Stimulated activated naive CD8-positive, alpha-beta T cell treated with anti-CD3 and anti-CD28 coated beads, Interleukin-15, amount 100 ng/mL, for 72 hours (primary cell): ENCODE measurements at regions not wholly inside any gene's neighbourhood (a gene's known extent, or its start where the extent isn't known, plus 50 kb on each side); places are given as distances from the start of the nearest gene placed in this dataset.

Source experiments
- ATAC-seq: fragments of 150-1000 bp; cut with Tn5 transposase; 2 replicates; pipeline ENCODE4 v1.10.0; 2021; ENCODE audit warnings: mild to moderate bottlenecking, moderate library complexity
- DNase-seq, 2 donors: peaks; one replicate each; pipeline ENCODE4 v3.0.0; 2021 to 2022
- H3K27ac Mint-ChIP-seq, 2 donors: one replicate each; pipeline ENCODE4 v1.8.0; 2022; ENCODE audit warnings: mild to moderate bottlenecking in 2 of 2, mixed read lengths in 2 of 2, moderate library complexity in 2 of 2
- H3K27me3 Mint-ChIP-seq: one replicate; pipeline ENCODE4 v1.8.0; 2022; ENCODE audit warnings: mixed read lengths
- H3K4me1 Mint-ChIP-seq: one replicate; pipeline ENCODE4 v1.8.0; 2022; ENCODE audit warnings: mild to moderate bottlenecking, mixed read lengths
- H3K4me3 Mint-ChIP-seq, 2 donors: one replicate each; pipeline ENCODE4 v1.8.0; 2022; ENCODE audit warnings: mild to moderate bottlenecking in 2 of 2, mixed read lengths in 2 of 2, moderate library complexity in 1 of 2
- H3K9me3 Mint-ChIP-seq, 2 donors: one replicate each; pipeline ENCODE4 v1.8.0; 2022; ENCODE audit warnings: mixed read lengths in 2 of 2

DNA sequence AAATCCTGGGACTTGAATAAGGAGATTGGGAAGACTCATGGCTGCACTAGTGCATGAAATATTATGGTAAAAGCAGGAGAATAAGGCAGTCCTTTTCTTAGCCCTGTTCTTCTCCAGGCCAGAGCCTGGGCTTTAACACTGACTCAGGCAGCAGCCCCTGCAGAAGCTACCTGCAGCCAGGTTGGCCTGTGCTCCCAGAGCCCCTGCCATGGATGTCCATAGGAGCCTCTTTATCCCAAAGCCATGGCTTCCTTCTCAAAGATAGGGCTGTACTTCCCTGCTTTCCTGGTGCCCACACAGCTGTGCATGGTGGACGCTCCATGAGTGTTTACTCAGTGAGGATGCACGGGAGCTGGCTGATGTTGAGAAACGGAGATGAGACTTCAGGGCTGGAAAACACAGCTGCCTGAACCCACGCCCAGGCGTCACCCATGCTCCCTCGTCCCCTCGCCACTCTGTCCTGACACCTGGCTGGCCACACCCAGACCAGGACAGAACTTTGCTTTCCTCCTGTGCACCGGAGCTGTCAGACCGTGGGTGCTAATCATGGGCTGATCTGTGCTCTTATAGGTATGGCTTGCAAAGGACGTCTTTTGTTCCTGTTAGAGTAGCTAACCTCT, 135.5 kb downstream of the GLI2 start:
- no peak for DNase-seq
- H3K4me3 Mint-ChIP-seq: no peak overlapping the region
- H3K27ac Mint-ChIP-seq: no peak overlapping the region
- no peaks in the 10 kb centered on the region for H3K9me3 Mint-ChIP-seq
- ATAC-seq: no peak
- peaks cover 49% of the 10 kb centered on the region for H3K27me3 Mint-ChIP-seq
- peaks cover 7% of the 10 kb centered on the region for H3K4me1 Mint-ChIP-seq

GRCh38 chr2:120871881-120872620, 136.4 kb downstream of the GLI2 start:
- Mint-ChIP-seq H3K4me1 (peaks cover 5% of the 10 kb centered on the region), H3K27ac (no peak overlapping the region), H3K27me3 (peaks cover 40% of the 10 kb centered on the region), H3K9me3 (no peaks in the 10 kb centered on the region), H3K4me3 (no peak overlapping the region)
- no peak for ATAC-seq
- no peak for DNase-seq

DNA sequence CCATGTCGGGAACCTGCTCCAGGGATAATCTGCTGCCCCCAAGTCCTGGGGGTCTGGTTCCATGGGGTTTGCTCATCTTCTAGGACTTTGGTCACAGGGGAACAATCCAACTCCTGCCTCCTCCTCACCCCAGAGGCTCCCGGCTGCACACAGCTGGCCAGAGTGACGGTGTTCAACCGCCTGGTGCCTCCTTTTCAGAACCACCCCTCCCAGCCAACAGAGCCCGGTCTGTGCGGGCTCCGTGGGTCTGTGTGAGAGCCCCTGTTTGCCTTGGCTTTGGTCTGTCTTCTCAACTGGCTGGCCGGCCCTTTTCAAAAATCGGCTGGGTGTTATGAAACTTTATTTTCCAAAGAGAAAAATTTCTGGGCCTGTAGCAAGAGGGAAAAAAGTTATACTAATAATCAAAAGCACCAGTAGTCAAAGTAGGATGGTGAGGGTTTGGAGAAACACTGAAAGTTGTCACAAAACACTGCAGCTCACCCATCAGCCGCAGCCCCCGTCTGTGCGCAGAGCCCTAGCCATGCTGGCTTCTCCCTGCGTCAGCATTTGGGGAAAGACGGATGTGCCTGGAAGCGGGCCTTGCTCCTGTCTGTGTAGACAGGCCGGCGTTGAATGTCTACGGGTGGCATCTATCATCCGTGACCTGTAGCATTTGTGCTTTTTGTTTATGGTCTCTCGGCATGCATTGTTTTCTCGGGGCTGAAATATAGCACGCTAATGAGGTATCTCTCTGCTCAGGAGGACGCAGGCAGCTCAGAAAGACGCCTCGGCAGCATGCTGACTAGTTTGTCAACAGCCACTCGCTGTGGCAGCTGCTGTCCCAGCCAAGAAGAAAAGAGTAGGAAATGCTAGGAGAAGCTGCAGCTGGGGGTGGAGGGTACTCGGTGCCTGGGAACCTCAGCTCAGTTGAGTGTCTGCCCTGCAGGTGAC, 138.6 kb downstream of the GLI2 start:
- DNase-seq (no peak), ATAC-seq (no peak)
- H3K9me3 Mint-ChIP-seq: no peaks in the 10 kb centered on the region
- no peaks in the 10 kb centered on the region for H3K4me1 Mint-ChIP-seq
- H3K27me3 Mint-ChIP-seq: peaks cover 25% of the 10 kb centered on the region
- H3K27ac Mint-ChIP-seq: no peak overlapping the region
- H3K4me3 Mint-ChIP-seq: no peak overlapping the region

DNA sequence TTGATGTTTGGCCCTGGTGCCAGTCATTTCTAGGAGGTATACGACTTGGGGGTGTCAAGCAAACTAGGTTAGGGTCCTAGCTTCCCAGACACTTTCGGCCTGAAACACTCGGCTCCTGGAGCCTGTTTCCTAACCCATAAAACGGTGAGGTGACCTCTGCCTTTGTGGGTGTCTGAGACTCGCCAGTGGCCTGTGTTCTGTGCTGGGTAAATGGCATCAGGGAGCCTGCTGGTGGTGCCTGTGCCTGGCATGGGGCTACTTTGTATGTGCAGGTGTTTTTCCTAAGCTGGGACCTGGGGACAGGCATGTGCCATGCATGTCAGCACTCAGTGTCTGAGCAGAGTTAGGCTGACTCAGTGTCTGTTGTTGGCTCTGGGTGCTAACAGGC, 139.2 kb downstream of the GLI2 start:
- ATAC-seq (no peak), DNase-seq (no peak)
- Mint-ChIP-seq H3K4me3 (no peak overlapping the region), H3K4me1 (no peaks in the 10 kb centered on the region), H3K27me3 (peaks cover 25% of the 10 kb centered on the region), H3K27ac (no peak overlapping the region), H3K9me3 (no peaks in the 10 kb centered on the region)

GRCh38 chr2:120875431-120875830, 139.8 kb downstream of the GLI2 start:
- ATAC-seq (no peak), DNase-seq (no peak)
- Mint-ChIP-seq H3K9me3 (no peaks in the 10 kb centered on the region), H3K27ac (no peak overlapping the region), H3K4me1 (no peaks in the 10 kb centered on the region), H3K4me3 (no peak overlapping the region), H3K27me3 (peaks cover 25% of the 10 kb centered on the region)

DNA sequence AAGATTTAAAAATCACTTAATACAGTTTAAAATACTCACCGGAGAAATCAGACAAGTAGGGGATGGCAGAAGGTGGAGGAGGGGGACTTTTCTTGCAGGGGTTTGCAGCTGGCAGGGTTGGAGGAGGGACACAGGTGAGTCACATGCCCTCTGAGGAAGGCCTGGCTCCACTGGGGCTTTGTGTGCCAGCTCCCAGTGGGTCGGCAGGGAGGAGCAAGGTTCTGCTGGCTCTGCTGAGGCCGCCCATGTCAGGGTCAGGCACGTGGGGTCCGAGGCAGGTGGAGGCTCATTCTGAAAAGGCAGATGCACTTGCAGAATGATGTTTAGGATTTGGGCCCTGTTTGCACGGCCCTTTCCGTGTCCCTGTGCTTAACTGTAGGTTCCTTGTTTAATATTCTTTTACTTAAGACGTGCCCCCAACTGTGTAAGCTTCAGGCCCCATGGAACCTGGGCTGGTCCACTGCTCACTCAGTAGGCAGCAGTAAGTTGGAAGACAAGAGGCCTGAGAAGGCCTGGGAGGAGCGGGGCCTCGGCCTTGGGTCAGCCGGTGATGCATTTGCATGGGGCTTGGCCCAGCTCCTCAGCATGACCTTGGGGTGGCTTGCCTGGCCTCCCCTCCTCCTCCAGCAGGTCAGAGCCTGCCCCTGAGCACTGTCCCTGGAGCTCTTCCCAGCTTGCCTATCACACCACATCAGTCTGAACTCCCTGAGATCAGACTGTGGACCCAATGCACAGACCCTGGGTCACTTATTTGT, 141.0 kb downstream of the GLI2 start:
- ATAC-seq (no peak), DNase-seq (no peak)
- Mint-ChIP-seq H3K4me3 (no peak overlapping the region), H3K9me3 (no peaks in the 10 kb centered on the region), H3K27ac (no peak overlapping the region), H3K27me3 (peaks cover 23% of the 10 kb centered on the region), H3K4me1 (no peaks in the 10 kb centered on the region)

DNA sequence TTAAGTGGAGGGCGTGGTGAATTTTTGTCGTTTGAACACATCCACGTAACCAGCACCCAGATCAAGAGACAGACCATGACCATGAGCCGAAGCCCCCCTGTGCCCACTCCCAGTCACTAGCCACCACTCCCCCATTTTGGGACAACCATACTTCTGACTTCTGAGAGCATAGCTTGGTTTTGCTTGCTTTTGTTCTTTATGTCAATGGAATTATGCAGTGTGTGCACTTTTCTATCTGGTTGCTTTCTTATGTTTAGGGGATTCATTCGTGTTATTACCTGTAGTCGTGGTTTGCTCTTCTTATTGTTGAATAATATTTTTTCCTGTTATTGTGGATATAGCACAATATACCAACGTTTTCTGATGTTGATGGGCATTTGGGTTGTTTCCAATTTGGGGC, 141.7 kb downstream of the GLI2 start:
- Mint-ChIP-seq H3K27me3 (peaks cover 23% of the 10 kb centered on the region), H3K4me3 (no peak overlapping the region), H3K4me1 (no peaks in the 10 kb centered on the region), H3K9me3 (no peaks in the 10 kb centered on the region), H3K27ac (peak overlapping the region in 1 of 2 donors; percentile 4)
- ATAC-seq (no peak), DNase-seq (no peak)

- H3K9me3 Mint-ChIP-seq: no peaks in the 10 kb centered on the region
- no peak overlapping the region for H3K27ac Mint-ChIP-seq
- H3K4me1 Mint-ChIP-seq: no peaks in the 10 kb centered on the region
- DNase-seq: no peak
- no peak overlapping the region for H3K4me3 Mint-ChIP-seq
- peaks cover 23% of the 10 kb centered on the region for H3K27me3 Mint-ChIP-seq
- no peak for ATAC-seq
Observed at GRCh38 chr2:120878970-120879369, 143.3 kb downstream of the GLI2 start.

DNA sequence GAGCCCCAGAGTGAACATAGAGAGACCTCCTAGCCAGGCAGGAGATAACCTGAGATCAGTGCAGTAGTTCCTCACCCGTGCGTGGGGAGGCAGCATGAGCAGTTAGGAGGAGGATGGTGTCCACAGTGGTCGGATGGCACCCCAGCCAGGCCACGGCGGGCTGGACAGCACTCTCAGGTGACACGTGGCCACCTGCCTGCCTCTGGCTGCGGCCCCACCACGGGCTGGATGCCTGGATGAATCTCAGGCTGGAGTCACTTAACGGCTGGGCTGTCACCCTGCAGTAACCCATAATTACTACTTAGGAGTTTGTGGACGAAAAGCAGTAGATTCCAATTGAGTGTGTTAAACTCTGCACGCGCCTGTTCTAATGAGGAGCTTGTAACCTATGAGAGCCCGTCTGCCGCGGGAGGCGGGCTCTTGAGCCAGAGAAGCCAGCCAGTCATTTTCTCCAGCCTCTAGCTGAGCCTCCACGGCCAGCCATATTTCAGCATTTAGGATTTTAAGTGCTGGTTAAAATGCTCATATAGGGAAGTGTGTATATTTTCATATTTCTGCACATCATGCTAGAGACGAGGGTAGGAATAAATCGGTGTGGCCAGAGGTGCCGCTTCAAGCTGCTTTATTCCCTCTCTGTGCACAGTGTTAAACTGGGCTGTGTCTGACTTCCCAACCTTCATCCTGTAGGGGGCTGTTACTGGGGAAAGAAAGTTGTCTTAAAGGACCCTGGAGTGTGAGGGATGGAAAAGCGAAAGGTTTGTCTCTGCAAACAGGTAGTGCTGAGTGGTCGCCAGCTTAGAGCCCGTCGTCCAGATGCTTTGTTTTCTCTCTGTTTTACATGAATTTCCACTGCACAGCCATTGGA, 144.0 kb downstream of the GLI2 start:
- H3K9me3 Mint-ChIP-seq: no peaks in the 10 kb centered on the region
- no peaks in the 10 kb centered on the region for H3K4me1 Mint-ChIP-seq
- H3K27me3 Mint-ChIP-seq: peaks cover 25% of the 10 kb centered on the region
- no peak for DNase-seq
- no peak for ATAC-seq
- no peak overlapping the region for H3K4me3 Mint-ChIP-seq
- no peak overlapping the region for H3K27ac Mint-ChIP-seq

DNA sequence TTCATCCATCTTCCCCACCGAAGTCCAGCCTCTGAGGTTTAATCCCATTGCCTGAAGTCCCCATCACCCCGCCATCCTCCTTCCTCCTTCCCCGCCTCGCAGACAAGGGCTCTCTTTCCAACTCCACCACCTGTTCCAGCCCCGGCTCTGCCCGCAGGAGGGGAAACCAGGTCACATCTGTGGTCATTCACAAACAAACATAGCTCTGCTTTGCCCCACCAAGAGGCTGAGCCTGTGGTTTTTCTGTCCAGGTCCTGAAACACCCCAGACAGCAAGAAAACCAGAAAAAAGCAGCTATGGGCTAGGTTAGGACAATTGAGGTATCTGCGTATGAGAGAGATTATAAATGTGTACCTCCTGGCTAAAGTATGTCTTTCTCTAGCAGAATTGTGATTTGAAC, 144.7 kb downstream of the GLI2 start:
- Mint-ChIP-seq H3K27ac (no peak overlapping the region), H3K4me3 (no peak overlapping the region), H3K4me1 (no peaks in the 10 kb centered on the region), H3K9me3 (no peaks in the 10 kb centered on the region), H3K27me3 (peaks cover 31% of the 10 kb centered on the region)
- no peak for ATAC-seq
- DNase-seq: no peak

DNA sequence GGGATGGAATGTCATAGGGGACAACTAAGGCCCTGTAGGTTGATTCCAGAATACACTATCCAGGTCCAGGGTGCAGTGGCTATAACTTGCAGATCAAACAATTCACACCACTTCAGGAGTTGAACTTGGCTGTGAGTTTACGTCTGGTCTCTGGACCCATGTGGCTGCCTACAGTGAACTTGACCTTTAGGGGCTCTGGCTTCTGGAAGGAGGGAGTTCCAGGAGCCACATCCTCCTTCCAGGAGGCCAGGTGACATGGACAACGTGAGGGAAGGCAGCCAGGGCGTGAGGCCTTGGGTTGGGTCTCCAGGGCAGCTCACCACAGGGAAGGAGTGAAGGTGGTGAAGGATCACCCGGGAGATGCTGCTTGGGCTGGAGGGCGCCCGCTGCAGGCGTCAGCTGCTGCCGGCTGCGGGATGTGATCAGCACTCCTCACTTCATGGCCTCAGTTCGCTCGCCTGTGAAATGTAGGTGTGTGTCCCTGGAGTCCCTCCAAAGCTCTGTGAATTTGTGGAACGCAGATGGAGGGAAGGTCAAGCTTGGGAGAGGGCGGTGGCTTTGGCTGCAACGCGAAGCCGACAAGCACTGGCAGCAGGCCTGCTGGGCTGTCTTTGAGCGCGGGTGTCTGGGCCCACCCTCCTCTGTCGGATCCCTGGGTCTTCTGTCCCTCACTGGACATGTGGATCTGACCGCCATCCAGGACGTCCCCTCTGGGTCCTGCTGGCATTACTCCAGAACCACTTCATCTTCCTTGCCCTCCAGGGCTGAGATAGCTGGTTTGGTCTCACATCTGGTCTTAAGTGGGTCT, 146.5 kb downstream of the GLI2 start:
- Mint-ChIP-seq H3K9me3 (no peaks in the 10 kb centered on the region), H3K27ac (no peak overlapping the region), H3K4me1 (no peaks in the 10 kb centered on the region), H3K4me3 (no peak overlapping the region), H3K27me3 (peaks cover 31% of the 10 kb centered on the region)
- ATAC-seq: no peak
- DNase-seq: no peak

- H3K9me3 Mint-ChIP-seq: no peaks in the 10 kb centered on the region
- no peak overlapping the region for H3K27ac Mint-ChIP-seq
- no peaks in the 10 kb centered on the region for H3K4me1 Mint-ChIP-seq
- peaks cover 28% of the 10 kb centered on the region for H3K27me3 Mint-ChIP-seq
- H3K4me3 Mint-ChIP-seq: no peak overlapping the region
- ATAC-seq (no peak), DNase-seq (no peak)
Observed at GRCh38 chr2:120883607-120884440, 148.2 kb downstream of the GLI2 start.

- Mint-ChIP-seq H3K4me1 (no peaks in the 10 kb centered on the region), H3K9me3 (no peaks in the 10 kb centered on the region), H3K27me3 (peaks cover 20% of the 10 kb centered on the region), H3K4me3 (no peak overlapping the region), H3K27ac (peak overlapping the region in 1 of 2 donors; percentile 66)
- DNase-seq (no peak), ATAC-seq (no peak)
Observed at GRCh38 chr2:120884472-120885290, 149.0 kb downstream of the GLI2 start.
